Breast epithelium (tissue), 3 donors: ENCODE measurements at regions not wholly inside any gene's neighbourhood (a gene's known extent, or its start where the extent isn't known, plus 50 kb on each side); places are given as distances from the start of the nearest gene placed in this dataset.

ENCODE experiments used
- POLR2A ChIP-seq: fragments of 450-650 bp; IDR thresholded peaks from one replicate; pipeline ENCODE4 v1.6.1; 2016; ENCODE audit warnings: antibody characterized with exemption, mild to moderate bottlenecking, moderate library complexity
- POLR2AphosphoS5 ChIP-seq, 3 donors: sonication (generic); formaldehyde crosslinking; IDR thresholded peaks; one replicate each; pipeline ENCODE4 v1.6.1; 2017; ENCODE audit warnings: antibody characterized with exemption in 3 of 3
- TF ChIP-seq, protein P1 (sequence below), 3 donors: fragments of 450-650 bp; IDR thresholded peaks; one replicate each; pipeline ENCODE4 v1.5.1; 2016 to 2017; ENCODE audit warnings: antibody characterized with exemption in 3 of 3, mild to moderate bottlenecking in 3 of 3, moderate library complexity in 3 of 3

DNA sequence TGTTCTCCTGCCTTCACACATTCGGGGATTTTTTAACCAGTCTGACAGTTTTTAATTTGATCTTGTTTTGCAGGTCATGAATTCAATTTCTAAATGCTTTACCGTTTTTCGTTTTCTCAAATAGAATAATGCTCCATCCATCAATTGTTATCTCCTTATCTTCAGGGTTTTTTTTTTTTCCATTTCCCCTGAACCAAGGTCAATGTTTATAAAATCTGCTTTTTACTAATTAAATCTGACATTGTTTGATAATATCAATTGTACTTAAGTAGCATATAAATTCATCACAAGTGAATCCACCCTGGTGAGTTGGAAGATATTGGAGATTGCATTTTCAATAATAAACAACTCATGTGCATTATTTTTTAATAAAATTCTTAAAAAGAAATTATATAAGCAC lies 2004.6 kb upstream of the WWC1 start:
- TF ChIP-seq, protein P1, sequence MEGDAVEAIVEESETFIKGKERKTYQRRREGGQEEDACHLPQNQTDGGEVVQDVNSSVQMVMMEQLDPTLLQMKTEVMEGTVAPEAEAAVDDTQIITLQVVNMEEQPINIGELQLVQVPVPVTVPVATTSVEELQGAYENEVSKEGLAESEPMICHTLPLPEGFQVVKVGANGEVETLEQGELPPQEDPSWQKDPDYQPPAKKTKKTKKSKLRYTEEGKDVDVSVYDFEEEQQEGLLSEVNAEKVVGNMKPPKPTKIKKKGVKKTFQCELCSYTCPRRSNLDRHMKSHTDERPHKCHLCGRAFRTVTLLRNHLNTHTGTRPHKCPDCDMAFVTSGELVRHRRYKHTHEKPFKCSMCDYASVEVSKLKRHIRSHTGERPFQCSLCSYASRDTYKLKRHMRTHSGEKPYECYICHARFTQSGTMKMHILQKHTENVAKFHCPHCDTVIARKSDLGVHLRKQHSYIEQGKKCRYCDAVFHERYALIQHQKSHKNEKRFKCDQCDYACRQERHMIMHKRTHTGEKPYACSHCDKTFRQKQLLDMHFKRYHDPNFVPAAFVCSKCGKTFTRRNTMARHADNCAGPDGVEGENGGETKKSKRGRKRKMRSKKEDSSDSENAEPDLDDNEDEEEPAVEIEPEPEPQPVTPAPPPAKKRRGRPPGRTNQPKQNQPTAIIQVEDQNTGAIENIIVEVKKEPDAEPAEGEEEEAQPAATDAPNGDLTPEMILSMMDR (IDR thresholded peaks at IDR 0.05): no peak
- TF ChIP-seq POLR2AphosphoS5 (IDR thresholded peaks at IDR 0.05): no peak
- TF ChIP-seq POLR2A: no peak
